Amygdala (tissue), 56 donors: ENCODE measurements at regions not wholly inside any gene's neighbourhood (a gene's known extent, or its start where the extent isn't known, plus 50 kb on each side); places are given as distances from the start of the nearest gene placed in this dataset.

ENCODE experiments used
- DNase-seq, 56 donors: peaks; one replicate each; lab custom pipeline; 2025; lab: John Stamatoyannopoulos, UW

DNA sequence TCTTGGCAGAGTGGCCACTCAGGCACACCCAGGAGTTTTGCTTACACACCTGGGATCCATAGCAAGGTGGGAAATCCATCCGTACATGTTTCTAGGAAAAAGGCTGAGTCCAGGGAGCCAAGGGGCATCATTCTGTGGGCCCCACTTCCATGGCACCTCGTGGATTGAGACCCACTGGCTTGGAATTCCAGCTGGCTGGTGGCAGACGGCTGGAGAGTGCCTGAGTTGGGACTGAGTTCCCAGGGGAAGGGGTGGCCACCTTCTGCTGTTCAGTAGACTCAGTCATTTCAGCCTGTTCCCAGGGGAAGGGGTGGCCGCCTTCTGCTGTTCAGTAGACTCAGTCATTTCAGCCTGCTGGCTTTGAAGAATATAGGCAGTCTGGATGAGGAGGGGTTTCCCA lies 366.0 kb upstream of the GRIA3 start:
- DNase-seq: no peak

DNA sequence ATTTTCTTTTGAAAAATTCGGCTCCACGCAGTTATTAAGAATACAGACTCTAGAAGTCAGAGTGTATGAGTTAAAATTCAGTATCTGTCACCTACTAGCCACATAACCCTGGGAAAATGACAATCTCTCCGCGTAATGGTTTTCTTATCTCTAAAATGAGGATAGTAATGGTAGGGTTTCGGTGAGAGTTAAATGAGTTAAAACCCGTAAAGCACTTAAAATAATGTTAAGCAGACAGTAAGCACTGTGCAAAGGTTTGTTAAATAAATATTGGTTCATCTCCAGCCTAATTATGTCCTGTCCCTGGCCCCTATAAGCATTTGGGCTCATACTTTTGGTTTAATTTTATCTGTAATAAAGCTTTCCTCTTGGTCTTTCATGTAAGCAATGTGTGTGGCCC lies 350.8 kb upstream of the GRIA3 start:
- DNase-seq: no peak

DNA sequence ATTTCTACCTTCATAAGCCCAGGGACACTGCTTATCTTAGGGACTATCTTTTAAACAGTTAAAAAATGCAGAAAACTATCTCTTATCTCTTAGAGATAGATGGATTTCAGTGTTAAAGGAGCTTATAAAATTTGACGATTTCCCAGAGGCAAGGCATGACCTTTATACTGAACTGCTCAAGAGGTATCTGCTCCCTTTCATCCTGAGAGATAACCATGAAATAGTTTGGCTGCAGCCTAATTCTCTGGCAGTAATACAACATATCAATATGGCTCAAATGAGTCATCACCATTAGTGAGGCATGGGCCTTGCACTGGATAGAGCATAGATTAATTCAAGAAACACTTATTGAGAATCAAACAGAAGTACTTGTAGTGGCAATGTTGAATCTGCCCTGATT lies 348.2 kb upstream of the GRIA3 start:
- no peak for DNase-seq

DNA sequence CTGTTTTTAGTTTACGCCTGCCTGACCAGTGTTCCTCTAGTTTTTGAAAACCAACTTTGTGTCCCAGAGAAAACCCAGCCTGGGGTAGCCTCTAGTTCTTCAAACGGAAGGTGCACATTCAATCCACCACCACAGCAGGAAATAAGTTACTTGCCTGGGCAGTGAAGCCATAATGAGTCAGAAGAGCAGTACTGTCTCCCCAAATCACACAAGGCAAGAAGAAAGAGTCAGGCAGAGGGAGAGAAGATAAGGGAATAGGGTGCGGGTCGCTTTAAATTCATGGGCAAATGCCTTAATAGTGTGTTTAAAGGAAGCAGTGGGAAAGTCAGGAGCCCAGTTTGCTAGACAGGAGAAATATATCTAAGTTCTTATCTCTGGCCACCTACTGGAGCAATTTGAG lies 333.8 kb upstream of the GRIA3 start:
- DNase-seq: no peak

DNA sequence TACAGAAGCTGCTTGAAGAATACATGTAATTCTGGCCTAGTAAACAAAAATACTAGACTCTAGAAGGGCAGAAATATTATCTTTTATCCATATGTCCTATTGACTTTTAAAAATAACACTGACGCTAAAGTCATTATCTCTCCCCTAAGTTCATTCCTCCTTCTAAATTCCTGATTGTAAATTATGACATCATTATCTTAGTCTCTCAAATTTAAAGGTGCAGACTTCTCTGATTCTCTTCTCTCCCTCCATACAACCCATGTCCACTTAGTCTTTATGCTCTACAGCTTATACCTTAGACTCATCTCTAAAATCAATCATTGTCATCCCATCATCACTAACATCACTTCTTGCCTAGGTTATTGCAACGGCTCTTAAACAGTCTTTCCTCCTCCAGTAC lies 327.9 kb upstream of the GRIA3 start:
- no peak for DNase-seq

DNA sequence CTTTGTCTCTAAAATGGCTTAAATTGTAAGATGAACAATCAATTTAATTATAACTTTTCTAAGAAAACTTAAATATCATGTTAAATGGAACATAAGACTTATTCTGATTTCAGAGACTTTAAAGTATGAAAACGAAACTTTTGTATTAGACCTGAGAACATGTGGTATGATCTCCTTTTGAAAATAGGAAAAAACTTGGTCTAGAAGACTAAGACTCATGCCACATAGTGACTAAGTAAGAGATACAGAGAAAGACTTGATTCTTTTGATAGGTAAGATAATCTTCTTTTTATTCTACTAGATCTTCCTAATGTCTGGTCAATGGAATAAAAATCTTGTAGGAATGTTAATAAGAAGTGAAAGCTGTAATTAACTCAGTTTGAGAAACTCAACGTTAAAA lies 326.3 kb upstream of the GRIA3 start:
- no peak for DNase-seq

DNA sequence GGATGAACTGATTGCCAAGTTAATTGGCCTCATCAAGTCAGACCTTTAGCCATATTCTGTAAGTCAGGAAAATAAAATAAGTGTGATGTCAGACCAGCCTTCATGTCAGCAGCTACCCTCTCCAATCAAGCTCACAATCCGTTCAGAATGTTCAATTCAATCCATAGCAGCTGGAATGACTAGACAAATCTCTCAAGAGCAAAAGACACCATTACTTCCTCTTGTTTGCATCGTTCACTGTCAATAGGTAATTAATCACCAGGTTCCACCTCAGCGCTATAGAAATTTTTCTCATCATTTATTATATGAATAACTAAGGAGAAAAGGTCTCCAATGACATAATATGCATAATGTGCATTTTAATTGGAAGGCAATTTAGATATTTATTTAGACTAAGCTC lies 321.0 kb upstream of the GRIA3 start:
- DNase-seq: no peak

DNA sequence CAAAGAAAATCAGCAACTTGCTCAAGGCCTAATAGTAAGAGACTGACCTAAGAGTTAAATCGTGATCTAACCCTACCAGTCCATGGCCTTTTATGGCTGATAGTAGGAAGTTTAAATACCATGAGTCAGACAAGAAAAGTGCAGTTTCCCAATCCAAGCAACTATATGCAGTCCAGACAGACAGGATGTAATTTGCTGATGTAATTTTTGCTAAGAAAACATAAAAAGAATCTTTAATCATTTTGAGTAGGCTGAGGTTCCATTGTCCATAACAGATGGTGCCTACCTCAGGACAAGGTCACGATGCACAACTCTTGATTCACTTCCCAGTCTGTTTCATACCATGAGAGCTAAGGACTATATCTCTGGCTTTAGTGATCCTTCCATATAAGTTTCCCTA lies 317.5 kb upstream of the GRIA3 start:
- no peak for DNase-seq

DNA sequence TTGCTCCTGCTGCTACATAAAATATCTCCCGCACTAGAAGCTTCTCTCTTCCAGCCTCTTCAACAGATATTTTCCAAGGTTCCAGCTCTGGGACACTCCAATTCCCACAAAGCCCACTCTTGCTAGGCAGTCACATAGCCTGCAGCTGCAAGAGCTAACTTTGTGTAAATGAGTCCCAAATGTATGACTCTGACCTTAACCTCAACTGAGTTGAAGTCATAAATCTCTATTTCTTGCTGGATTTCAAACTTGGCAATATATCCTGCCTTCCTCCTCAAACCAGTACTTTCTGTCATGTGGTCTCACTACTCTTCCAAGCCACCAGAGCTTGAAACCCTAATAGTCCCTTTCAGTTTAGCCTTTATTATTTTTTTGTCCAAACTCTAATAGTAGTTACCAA lies 315.4 kb upstream of the GRIA3 start:
- DNase-seq: no peak

DNA sequence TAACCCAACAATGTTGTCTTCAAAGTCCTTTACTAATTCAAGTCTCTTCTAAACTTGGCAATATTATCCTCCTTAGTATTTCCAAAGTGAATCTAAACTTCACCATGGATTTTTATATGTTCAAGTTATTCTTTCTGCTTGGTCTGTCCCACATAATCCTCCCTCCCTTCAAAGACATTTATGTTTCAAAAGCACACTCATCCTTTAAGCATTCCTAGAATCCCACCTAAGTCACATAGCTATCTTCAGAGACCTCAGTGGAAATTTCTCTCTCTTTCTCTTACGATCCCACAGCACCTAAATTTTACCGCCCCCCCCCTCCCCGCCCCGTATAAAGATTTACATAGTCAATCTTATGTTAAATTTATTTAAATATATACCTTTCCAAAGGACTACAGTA lies 314.9 kb upstream of the GRIA3 start:
- DNase-seq: no peak

DNA sequence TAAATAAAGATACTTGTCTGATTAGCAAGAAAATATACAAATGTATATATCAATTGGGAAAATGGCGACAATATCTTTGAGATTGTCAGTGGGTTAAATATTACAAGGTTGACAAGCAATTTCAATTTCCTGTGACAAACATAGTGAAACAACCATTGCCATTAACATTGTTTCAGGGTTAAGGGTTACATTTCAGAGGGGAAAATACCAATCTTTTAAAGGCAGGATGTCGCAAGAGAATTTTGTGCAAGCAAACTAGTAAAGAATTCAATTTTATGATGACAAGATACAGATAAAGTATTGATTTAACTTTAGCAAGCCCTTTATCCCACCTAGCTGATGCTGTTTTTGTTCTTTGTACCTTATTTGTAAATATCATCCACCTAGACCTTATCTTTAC lies 305.8 kb upstream of the GRIA3 start:
- no peak for DNase-seq

DNA sequence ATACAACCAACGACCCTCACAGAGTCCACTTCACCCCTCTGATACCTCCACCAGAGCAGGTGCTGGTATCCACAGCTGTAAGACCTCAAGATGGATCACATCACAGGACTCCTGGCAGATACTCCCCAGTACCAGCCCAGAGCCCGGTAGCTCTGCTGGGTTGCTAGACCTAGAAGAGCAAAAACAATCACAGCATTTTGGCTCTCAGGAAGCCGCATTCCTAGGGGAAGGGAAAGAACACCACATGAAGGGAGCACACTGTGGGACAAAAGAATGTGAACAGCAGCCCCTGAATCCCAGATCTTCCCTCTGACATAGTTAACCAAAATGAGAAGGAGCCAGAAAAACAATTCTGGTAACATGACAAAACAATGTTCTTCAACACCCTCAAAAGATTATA lies 303.1 kb upstream of the GRIA3 start:
- DNase-seq: no peak

DNA sequence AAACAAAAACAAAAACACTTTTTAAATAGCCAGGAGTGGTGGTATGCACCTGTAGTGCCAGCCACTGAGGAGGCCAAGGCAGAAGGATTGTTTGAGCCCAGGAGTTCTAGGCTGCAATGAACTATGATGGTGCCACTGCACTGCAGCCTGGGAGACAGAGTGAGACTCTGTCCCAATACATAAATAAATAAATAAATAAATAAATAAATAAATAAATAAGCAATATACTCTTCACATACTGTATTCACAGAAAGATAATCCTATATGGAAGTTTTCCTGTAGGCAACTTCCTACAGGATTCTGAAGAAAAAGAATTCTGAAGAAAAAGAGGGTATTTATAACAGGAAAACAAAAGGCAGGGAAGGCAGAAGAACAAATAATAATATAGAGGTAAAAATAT lies 293.3 kb upstream of the GRIA3 start:
- no peak for DNase-seq

DNA sequence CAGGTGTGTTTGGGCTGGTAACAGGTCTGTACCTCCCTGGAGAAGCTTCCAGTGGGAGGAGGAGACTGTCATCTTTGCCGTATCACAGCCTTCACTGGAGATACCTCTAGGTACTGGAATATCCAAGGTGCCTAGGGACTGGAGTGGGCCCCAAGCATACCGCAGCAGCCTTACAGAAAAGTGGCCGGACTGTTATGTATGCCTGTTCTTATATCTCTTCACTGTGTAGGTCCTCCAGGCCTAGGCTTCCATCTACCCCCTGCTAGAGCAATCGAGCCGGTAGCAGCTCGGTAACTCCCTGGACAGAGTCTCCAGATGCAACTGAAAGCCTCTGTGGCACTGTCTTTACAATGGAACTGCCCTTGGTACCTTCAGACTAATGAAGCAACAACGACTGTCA lies 277.4 kb upstream of the GRIA3 start:
- DNase-seq: no peak

DNA sequence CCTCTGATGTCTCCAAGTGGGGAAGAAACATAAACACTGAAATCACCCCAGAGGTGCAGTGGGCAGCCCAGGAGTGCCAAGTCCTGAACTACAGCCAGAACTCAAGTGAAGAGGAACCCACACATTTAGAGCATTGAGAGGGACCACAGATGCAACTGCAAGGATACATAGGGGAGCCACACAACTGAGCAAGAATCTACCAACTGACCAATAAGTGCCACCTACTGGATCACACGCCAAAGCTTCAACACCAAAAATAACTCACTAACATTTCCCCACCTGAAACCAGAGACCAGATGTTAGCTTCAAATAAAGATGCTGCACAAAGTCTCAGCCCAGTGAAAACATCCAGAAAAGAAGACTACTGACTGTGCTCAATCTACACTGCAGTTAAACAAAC lies 276.7 kb upstream of the GRIA3 start:
- DNase-seq: no peak

DNA sequence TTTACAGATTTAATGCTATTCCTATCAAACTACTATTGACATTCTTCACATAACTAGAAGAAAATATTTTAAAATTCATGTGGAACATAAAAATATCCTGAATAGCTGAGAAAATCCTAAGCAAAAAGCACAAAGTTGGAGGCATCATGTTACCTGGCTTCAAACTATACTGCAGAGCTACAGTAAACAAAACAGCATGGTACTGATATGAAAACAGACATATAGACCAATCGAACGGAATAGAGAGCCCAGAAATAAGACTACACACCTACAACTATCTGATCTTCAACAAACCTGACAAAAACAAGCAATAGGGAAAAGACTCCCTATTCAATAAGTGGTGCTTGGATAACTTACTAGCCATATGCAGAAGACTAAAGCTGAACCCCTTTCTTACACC lies 273.4 kb upstream of the GRIA3 start:
- no peak for DNase-seq

DNA sequence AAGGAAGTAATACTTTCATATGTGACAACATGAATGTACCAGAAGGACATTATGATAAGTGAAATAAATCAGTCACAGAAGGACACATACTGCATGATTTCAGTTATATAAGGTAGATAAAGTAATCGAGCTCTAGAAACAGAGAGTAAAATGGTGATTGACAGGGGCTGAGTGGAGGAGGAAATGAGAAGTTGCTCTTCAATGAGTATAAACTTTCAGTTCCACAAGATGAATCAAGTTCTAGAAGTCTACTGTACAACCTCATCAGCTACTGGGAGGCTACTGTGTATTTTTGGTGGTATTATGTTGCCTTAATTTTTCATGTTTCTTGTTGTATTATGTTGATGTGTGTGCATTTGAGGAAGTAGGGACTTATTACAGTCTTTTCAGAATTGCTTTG lies 270.9 kb upstream of the GRIA3 start:
- no peak for DNase-seq

DNA sequence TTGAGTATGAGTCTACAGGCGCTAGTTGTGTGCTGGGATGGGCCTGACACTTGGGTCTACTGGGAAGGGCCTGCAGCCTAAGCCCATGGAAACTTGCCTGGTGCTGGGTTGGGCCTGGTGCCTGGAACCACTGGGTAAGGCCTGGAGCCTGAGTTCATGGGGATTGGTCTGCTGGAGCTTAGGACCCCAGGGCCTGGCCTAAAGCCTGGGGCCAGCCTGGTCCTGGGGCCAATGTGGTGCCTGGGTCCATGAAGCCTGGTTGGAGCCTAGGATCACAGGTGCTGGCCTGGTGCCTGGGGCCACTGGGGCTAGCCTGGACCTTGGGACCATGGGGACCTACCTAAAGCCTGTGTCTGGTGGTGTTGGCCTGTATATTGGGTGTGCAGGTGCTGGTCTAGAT lies 270.3 kb upstream of the GRIA3 start:
- no peak for DNase-seq

DNA sequence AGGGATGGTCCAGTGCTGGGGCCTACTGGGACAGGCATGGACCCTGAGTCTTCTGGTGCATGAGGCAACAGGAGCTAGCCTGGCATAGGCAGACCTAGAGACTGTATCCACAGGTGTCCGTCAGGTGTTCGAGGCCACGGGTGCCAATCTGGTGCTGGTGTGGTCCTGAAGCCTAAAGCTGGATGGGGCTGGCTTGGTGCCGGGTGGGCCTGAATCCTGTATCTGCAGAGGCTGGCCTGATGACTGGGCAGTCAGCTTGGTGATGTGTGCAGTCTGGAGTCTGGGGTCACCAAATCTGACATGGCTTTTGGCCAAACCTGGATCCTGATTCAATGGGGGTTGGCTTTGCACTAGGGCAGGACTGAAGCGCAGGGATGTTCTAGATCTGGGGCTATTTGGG lies 269.8 kb upstream of the GRIA3 start:
- no peak for DNase-seq

DNA sequence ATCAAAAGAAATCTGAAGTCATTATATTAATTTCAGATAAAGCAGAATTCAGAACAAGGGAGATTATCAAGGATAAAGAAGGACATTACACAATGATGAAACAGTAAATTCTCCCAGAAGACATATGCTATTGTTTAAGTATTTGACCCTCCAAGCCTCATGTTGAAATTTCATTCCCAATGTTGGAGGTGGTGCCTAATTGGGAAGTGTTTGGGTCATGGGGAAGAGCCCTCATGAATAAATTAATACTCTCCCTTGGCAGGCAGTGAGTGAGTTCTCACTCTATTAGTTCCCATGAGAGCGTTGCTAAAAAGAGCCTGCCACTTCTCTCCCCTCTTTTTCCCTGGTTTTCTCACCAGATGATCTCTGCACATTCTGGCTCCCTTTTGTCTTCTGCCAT lies 249.9 kb upstream of the GRIA3 start:
- no peak for DNase-seq

DNA sequence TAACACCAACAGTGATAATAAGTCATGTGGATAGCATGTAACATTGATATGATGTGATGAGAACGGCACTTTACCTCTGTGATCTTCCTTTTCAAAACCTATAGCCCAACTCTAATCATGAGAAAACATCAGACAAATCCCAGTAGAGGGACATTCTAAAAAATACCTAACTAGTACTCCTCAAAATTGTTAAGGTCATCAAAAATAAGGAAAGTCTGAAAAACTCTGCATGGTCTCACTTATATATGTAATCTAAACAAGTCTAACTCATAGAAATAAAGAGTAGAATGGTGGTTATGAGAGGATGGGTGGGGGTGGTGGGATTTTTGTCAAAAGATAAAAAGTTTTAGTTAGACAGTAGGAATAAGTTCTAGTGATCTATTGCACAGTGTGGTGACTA lies 243.9 kb upstream of the GRIA3 start:
- no peak for DNase-seq

DNA sequence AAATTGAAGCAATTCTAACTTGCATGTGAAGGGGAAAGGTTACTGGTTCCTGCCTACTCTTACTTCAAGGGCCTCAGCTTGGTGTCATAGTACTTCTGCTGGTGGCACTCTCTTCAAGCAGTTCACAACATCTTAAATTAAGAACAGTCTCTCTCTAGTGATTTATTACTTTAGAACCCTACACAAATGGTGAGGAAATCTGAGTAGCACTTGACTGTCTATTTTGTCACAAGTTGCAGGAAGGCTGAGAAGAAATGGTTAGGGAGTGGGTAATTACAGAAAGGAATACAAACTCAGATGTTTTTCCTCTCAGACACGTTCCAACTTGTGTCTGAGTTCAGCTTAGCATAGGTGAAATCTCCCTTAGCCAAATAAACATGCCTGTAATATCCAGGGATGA lies 242.3 kb upstream of the GRIA3 start:
- no peak for DNase-seq

DNA sequence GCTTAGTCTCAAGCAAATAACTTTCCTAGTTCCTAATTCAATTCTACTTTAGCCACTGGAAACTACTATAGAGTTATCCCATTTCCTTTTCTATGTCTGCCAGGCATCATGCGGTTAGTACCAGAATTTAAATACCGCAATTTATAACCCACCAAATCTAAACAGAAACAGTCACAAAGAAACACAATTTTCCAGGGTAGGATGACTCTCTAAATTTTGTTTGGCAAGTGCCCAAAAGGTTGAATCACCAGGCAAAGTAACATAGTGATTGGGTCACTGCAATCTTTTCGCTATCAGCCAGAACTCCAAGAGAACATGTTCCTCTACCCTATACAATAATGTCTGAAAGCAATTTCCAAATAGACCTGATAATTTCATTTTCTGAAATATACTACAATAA lies 240.2 kb upstream of the GRIA3 start:
- DNase-seq: no peak

DNA sequence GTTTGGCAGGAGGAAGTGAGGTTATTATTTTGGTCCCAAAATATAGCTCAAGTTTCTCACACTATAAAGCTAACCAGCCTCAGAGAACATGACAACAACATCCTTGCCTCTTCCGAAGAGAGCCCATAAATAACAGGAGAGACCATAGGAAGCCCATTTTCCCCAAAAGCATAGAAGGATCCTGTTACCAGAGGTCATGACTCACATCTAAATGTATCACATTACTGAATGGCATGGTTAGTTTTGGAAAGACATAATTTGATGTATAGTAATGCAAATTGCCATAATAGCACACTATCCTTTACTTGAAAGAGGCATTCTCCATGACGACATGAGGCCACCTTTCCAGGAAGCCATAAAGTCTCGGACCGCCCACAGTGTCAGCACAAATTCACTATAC lies 238.8 kb upstream of the GRIA3 start:
- no peak for DNase-seq
